Muscle of leg (tissue), 3 donors: ENCODE measurements at regions not wholly inside any gene's neighbourhood (a gene's known extent, or its start where the extent isn't known, plus 50 kb on each side); places are given as distances from the start of the nearest gene placed in this dataset.

Source experiments
- DNase-seq: peaks from one replicate; pipeline ENCODE4 v3.0.0; 2013
- H3K27ac ChIP-seq: one replicate; pipeline ENCODE4 v1.5.1; 2013; ENCODE audit warnings: mild to moderate bottlenecking, low read length, control low read depth
- H3K27me3 ChIP-seq: one replicate; pipeline ENCODE4 v1.6.1; 2013; ENCODE audit warnings: low read length; ENCODE audit not compliant: control insufficient read depth, insufficient read depth
- H3K36me3 ChIP-seq: one replicate; pipeline ENCODE4 v1.6.1; 2013; ENCODE audit warnings: low read length; ENCODE audit not compliant: control insufficient read depth, insufficient read depth
- H3K4me1 ChIP-seq: one replicate; pipeline ENCODE4 v1.6.1; 2013; ENCODE audit warnings: low read length; ENCODE audit not compliant: control insufficient read depth, insufficient read depth
- H3K4me3 ChIP-seq: one replicate; pipeline ENCODE4 v1.5.1; 2013; ENCODE audit warnings: low read length, control low read depth
- H3K9me3 ChIP-seq: replicated peaks from 2 replicates; pipeline ENCODE4 v1.6.1; 2013; ENCODE audit warnings: low read depth, low read length; ENCODE audit not compliant: control insufficient read depth
- WGBS: methylation state at CpG from one replicate; pipeline ENCODE4 v1.1.5; 2013; ENCODE audit warnings: missing lambda C conversion rate; ENCODE audit not compliant: insufficient coverage; 5-methylcytosine and 5-hydroxymethylcytosine counted together

DNA sequence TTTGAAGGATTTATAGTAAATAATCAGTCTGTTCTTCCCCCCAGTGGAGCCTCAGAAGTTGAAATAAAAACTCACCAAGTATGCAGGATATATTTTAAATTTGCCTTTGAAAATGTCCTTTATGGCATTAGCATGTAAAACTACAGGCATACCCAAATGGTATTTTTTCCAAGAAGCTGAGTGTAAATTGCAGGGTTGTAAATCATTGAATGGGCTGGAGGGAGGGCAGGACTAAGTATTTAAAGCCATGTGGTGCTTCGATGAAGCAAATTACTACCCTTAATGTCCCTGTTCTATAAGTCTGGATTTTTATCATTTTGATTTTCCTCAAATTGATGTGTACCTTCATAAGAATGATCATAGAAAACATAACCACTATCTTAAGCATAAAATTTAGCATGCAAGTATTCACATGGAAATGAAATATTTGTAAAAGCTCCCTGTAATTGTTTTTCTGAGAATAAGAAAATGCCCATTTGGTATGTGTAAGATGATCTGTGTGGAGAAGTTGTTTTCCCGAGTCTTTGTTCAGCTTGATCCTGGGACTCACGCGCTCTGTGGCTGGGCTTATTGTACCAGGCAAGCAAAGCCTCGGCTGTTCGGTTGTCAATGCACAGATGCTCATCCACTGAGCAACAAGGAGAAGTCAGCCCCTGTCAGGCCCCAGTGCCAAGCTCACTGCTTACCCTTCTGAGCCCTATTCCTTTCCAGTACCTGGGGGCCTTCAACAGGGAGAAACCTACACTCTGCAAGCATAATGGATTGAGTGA is 66.7 kb downstream of the CD164 start:
- Histone ChIP-seq H3K27ac (peak overlapping the region; percentile 82), H3K9me3 (no peaks in the 10 kb centered on the region), H3K36me3 (no peaks in the 10 kb centered on the region), H3K4me3 (no peak overlapping the region), H3K27me3 (no peaks in the 10 kb centered on the region), H3K4me1 (peaks cover 41% of the 10 kb centered on the region)
- peak; percentile 67 for DNase-seq
- 50% methylated on average over 5 of the region's 6 CpGs for WGBS

DNA sequence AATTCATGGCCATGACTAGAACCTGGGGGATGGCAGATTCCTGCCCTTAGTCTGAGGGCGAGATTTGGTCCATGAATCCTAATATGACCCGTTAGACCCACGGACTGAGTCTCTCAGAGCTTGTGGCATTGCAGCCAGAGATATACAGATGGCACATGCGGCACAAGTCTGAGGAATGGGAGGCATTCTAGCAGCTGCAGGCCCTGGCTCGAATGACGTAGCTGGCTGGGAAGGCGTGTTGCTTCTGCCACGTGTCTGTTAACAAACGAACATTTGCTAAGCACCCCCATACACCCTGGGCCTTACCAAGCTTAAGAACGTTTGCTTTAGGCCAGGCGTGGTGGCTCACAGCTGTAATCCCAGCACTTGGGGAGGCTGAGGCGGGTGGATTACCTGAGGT is 68.0 kb downstream of the CD164 start:
- no peaks in the 10 kb centered on the region for H3K9me3 ChIP-seq
- 80% methylated on average over 10 of the region's 12 CpGs for WGBS
- peak overlapping the region; percentile 82 for H3K27ac ChIP-seq
- peak; percentile 89 for DNase-seq
- H3K36me3 ChIP-seq: no peaks in the 10 kb centered on the region
- H3K4me1 ChIP-seq: peaks cover 39% of the 10 kb centered on the region
- no peaks in the 10 kb centered on the region for H3K27me3 ChIP-seq
- no peak overlapping the region for H3K4me3 ChIP-seq

DNA sequence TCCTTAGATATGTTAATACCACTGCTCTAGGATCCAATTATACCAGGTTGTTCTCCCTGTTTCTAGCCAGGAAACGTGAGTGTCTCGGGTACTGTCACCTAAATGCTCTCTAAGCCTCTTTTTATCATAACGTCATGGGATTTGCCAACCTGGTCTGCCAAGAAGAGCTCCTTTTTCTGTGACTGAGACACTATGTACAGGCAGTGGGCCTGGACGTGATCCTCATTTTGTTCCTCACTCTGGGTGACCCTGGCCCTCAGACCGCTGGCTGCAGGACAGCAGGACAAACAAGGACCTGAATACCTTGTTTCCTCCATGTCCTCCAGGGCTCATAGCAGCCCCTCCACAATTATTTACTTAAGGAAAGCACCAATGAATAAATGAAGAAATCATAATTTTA is 69.1 kb downstream of the CD164 start:
- WGBS: 87% methylated on average over 4 of the region's 5 CpGs
- Histone ChIP-seq H3K36me3 (no peaks in the 10 kb centered on the region), H3K27me3 (no peaks in the 10 kb centered on the region), H3K9me3 (no peaks in the 10 kb centered on the region), H3K4me1 (peaks cover 29% of the 10 kb centered on the region), H3K4me3 (no peak overlapping the region), H3K27ac (no peak overlapping the region)
- DNase-seq: no peak

DNA sequence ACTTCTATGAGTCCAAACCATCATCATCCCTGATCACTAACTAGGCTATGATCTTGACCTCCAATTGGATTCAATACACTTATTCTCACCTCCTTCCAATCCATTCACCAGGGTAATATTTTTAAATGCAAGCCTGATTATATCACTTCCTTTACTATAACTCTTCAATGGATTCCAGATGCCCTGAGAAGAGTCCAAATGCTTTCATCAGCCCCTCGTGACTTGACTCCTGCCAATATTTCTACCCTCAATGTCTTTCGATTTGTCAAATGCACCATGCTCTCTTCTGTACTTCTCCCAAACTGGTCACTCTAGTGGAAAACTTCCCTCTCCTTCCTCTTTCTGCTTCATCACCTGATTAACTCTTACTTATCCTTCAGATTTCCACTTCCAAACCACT is 70.8 kb downstream of the CD164 start:
- Histone ChIP-seq H3K27me3 (no peaks in the 10 kb centered on the region), H3K36me3 (no peaks in the 10 kb centered on the region), H3K4me3 (no peak overlapping the region), H3K4me1 (peaks cover 22% of the 10 kb centered on the region), H3K27ac (no peak overlapping the region), H3K9me3 (no peaks in the 10 kb centered on the region)
- 23% methylated on average over 2 of the region's 2 CpGs for WGBS
- DNase-seq: peak; percentile 93

DNA sequence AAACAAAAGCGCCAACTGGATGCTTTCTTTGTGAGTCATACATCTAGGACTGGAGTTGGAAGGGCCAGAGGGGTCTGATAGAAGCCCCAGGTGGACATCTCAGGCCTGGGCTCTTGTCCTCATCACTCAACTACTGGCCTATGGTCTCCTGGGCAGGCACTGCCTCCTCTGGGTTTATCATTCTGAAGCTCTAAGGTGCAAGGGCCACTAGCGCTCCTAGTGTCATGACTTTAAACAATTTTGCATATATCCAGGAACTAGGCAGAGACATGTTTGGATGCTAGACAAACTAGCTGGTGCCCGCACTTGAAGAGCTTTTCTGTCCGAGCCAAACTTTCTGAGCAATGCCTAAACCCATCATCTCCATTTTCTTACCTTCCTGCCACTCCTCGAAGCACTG is 72.3 kb downstream of the CD164 start:
- no peak overlapping the region for H3K27ac ChIP-seq
- peaks cover 18% of the 10 kb centered on the region for H3K4me1 ChIP-seq
- no peaks in the 10 kb centered on the region for H3K9me3 ChIP-seq
- no peak overlapping the region for H3K4me3 ChIP-seq
- no peak for DNase-seq
- H3K36me3 ChIP-seq: no peaks in the 10 kb centered on the region
- WGBS: 95% methylated on average over 5 of the region's 5 CpGs
- no peaks in the 10 kb centered on the region for H3K27me3 ChIP-seq

DNA sequence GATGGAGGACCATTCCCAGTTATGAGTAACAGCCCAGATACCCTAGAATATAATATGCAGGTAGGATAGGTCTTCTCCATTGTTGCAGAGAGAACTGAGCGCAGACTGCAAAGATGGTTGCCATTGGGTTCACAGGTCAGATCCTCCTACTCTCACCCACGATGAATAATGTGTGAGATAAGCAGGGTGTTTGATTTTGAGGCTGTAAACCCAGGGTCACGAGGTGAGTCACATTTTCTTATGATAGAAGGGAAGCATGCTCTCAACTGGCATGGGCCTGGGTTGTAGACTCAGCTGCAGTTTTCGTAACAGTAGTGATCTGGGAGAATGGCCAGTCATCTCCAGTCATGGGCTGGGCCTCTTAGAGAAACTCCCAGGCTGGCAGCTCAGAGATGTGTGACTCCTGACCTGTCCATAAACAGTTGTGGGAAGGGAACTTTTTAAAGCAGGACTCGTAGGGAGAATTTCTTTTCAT is 74.2 kb downstream of the CD164 start:
- Histone ChIP-seq H3K27ac (no peak overlapping the region), H3K9me3 (no peaks in the 10 kb centered on the region), H3K4me1 (peaks cover 7% of the 10 kb centered on the region), H3K27me3 (no peaks in the 10 kb centered on the region), H3K36me3 (no peaks in the 10 kb centered on the region), H3K4me3 (no peak overlapping the region)
- no peak for DNase-seq
- WGBS: 69% methylated on average over 2 of the region's 5 CpGs

DNA sequence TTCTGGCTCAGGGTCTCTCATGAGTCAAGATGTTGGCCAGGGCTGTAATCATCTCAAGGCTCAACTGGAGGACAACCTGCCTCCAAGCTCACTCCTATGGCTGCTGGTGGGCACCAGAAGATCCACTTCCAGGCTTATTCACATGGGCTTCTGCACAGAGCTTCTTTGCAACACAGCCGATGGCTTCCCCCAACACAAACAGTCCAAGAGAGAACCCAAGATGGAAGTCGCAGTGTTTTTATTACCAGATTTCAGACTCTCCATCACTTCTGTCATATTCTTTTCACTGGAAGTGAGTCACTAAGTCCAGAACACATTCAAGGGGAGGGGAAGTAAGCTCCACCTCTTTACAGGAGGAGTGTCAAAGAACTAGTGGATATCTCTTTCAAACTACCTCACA is 75.5 kb downstream of the CD164 start:
- H3K4me1 ChIP-seq: peaks cover 4% of the 10 kb centered on the region
- DNase-seq: no peak
- H3K4me3 ChIP-seq: no peak overlapping the region
- no peaks in the 10 kb centered on the region for H3K36me3 ChIP-seq
- WGBS: 100% methylated on average over 1 of the region's 2 CpGs
- H3K27ac ChIP-seq: no peak overlapping the region
- H3K9me3 ChIP-seq: no peaks in the 10 kb centered on the region
- no peaks in the 10 kb centered on the region for H3K27me3 ChIP-seq

DNA sequence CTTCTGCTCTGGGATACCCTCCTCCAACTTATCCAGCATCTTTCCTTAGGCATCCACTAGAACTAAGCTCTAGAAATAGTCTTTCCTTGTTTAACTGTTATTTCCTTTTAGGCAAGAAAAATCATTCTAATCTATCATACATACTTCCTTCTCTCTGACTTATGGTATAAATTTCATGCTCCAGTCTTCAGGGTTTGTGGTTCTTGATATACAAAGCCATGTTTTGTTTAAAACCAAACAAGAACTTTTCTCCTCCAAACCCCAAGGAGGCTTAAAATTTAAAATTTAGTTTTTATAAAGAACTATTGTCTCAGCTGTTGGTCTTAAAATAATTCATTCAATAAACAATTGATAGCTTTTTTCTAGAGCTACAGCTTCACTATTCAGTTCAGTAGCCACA is 77.2 kb downstream of the CD164 start:
- peaks cover 14% of the 10 kb centered on the region for H3K4me1 ChIP-seq
- no peak overlapping the region for H3K27ac ChIP-seq
- H3K36me3 ChIP-seq: no peaks in the 10 kb centered on the region
- DNase-seq: no peak
- no peak overlapping the region for H3K4me3 ChIP-seq
- no peaks in the 10 kb centered on the region for H3K9me3 ChIP-seq
- no peaks in the 10 kb centered on the region for H3K27me3 ChIP-seq

DNA sequence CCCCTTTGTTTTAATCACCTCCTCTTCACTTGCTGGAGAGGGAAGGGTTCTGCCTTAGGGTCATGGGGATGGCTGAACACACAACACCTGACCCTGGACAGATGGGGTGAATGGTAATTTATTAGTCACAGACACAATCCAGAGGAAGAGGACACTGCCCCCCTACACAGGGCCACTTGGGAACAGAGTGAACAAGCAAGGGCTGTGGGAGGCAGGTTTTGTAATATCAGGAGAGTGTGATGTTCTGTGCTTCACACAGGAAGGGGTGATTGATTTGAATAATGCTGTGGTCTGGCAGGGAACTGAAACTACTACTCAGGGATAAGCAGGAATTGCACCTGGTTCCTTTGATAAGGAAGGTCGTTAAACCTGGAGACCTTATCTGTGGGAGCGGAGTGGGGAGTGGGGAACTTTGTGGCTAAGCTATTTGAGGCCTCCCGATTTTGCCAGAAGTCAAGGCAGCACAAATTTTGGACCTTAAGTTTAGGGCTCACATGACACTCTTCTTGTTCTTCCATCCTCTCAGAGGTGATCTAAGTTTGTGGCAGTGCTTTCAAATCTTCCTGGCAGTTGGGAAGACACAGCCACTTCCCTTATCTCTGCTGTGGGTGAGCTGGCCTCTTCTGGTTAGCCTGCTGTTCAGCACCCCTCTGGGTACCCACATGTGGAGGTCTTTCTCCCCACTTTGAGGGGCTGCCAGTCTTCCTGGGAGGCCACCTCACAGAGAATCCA is 77.8 kb downstream of the CD164 start:
- no peak overlapping the region for H3K27ac ChIP-seq
- peaks cover 14% of the 10 kb centered on the region for H3K4me1 ChIP-seq
- no peak for DNase-seq
- no peaks in the 10 kb centered on the region for H3K9me3 ChIP-seq
- no peaks in the 10 kb centered on the region for H3K27me3 ChIP-seq
- H3K4me3 ChIP-seq: no peak overlapping the region
- no peaks in the 10 kb centered on the region for H3K36me3 ChIP-seq
- WGBS: 33% methylated on average over 1 of the region's 3 CpGs

DNA sequence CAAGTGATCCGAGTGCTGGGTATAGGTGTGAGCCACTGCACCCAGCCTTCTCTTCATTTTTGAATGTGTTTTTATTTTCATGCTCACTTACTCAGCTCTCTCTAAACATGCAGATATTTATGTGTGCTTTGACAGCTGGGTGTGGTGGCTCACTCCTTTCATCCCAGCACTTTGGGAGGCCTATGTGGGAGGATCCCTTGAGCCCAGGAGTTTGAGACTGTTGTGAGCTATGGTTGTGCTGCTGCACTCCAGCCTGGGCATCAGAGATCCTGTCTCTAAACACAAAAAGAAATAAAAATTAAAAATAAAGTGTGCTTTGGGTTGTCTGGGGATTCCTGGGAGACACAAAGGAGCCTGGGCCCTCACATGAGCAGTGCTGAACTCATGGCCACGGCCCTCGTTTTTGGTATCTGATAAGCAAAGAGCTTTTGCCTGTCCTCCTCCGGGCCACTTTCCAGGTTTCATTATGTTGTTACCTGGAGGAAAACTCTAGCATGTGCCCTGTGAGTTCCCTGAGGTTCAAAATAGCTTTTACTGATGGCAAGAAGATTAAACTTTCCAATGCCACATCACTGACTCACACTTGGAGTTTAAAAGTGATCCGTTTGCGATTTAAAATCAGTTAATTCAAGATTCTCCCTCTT is 78.5 kb downstream of the CD164 start:
- WGBS: 20% methylated on average over 2 of the region's 6 CpGs
- Histone ChIP-seq H3K27ac (no peak overlapping the region), H3K4me1 (peaks cover 21% of the 10 kb centered on the region), H3K36me3 (no peaks in the 10 kb centered on the region), H3K27me3 (no peaks in the 10 kb centered on the region), H3K9me3 (no peaks in the 10 kb centered on the region), H3K4me3 (no peak overlapping the region)
- no peak for DNase-seq
